ENCODE measurements at regions not wholly inside any gene's neighbourhood (a gene's known extent, or its start where the extent isn't known, plus 50 kb on each side); places are given as distances from the start of the nearest gene placed in this dataset.

DNA sequence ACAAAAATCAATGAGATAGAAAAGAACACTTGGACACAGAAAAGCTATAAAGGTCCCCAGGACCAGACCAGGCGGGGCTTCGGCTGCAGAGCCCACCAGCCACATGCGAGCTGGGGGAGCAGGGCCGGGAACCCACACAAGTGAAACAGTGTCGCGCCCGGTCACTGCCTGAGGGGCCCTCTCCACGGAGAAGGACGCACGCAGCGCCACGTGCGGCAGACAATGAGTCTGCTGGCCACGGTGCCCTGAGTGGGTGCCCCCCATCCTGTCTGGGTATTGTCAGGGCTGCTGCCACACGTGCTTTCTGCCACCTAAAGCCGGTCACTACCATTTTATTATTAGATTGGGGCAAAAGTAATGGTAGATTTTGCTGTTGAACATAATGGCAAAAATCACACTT lies 207.9 kb upstream of the HDAC4 start:
- FAIRE-seq: no peak

DNA sequence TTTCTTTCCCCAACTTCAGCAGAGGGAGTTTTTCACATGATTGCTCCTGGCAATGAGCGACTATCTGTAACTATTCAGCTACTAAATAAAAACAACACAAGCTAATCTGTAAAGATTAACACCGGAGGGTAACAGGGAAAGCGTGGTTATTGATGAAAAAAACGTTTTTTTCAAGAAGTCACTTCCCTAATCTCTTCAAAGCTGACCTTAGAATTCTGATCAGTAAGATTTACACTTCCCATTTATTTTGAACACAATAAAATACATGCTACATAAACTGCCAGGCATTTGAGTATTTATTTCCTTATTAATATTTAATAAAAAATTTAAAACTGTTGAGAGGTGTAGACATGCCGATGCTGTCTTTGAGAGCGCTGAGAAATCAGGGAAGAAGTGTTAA lies 207.4 kb upstream of the HDAC4 start:
- no peak for FAIRE-seq

DNA sequence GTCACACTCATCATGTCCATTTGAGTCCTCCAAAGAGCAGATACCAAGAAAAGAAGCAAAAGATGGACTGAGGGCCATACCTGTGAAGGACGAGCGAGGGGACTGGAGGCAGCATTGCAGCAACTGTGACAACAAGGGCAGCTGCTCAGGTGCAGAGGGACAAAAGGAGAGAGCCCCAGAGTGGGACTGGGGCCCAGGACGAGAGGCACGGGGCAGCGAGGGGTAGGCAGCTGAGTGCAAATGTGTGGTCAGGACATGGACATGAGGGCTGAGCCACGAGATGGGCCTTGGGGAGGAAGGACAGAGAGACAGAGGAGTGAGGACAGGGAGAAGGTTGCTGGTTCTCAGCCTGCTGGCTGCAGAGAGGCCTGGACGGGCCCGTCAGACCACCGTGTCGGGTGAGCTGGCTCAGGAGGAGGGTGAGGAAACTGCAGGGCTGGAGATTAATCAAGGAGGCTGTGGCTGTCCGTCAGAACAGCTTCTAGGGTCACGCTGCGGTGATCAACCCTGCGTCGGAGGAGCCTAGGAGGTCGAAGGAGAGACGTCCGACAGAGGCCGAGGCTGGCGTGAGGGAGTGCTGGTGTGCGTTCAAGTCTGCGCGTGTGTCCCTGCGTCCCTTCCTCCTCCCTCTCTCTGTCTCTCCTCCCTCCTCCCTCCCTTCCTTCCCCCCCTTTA lies 206.8 kb upstream of the HDAC4 start:
- no peak for FAIRE-seq

DNA sequence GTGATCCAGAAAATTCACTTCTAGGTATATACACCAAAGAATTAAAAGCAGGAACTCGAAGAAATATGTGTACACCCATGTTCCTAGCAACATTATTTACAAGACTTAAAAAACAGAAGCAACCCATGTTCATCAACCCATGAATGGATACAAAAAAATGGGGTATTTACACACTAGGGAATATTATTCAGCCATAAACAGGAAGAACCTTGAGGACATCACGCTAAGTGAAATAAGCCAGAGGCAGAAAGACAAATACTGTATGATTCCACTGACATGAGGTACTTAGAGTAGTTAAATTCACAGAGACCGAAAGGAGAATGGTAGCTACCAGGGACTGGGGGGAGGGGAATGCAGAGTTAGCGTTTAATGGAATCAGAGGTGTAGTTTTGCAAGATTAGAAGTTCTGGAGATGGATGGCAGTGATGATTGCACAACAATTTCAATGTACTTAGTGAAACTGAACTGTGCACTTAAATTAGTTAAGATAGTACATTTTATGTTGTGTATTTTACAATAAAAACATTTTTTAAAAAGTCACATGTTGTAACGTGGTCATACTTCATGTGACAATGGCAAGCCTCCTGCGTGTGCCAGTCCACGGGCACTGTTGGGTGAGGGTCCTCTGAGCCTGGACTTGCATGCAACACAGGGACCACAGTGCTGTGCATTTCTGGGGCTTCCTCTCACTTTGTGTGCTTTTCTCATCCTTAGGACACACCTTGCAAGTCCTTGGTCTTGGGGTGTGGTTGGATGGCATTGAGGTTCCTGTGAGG lies 206.1 kb upstream of the HDAC4 start:
- no peak for FAIRE-seq

DNA sequence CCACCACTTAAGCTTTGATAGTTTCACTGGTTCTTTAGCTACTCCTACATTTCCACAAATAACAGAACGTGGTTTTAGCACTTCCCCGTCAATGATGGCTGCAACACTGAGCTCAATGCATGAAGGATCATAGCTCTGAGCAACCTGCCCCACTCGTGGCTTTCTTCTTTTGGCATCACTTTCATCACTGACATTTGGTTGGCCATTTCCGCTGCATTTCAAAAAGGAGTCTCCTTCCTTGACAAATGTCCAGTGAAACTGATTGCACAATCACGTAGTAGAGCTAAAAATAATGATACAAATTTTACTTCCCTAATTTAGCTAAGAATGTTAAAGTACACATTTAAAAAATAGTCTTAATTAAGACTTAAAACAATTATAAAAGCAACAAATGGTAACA lies 205.2 kb upstream of the HDAC4 start:
- no peak for FAIRE-seq

DNA sequence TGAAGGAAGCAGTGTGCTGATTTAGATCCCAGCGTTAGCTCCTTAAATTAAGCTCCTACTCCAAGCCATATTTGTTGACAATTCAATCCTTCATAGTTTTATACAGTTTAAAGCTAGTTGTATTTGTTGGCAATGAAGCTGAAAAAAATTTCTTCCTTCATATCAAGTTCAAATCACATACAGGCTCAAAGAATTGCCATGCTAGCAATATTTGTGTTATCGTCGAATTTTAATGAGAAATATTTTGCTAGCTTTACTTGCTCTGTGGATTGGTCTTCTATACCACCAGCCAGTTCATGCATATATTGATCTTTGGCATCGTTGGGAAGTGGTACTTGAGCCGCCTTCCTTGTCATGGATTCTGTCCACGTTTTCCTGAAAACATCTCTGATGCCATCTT lies 204.6 kb upstream of the HDAC4 start:
- no peak for FAIRE-seq

DNA sequence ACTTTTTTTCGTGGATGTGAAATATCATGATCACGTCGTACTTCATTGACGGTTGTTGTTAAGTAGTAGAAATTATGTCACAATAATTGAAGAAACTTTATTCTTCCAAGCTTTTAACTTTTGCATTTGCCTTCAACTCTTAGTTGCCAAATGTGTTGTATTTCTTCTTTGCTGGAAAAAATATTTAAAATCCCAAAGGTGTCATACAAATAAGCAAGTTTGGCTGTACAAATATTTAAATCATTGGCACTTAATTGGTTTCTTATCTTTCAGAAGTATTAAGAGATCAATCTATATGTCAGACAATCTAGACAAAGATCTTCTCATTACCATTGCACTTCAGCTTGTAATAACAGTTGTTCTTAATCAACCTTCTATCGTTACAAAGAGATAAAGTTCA lies 204.0 kb upstream of the HDAC4 start:
- no peak for FAIRE-seq

DNA sequence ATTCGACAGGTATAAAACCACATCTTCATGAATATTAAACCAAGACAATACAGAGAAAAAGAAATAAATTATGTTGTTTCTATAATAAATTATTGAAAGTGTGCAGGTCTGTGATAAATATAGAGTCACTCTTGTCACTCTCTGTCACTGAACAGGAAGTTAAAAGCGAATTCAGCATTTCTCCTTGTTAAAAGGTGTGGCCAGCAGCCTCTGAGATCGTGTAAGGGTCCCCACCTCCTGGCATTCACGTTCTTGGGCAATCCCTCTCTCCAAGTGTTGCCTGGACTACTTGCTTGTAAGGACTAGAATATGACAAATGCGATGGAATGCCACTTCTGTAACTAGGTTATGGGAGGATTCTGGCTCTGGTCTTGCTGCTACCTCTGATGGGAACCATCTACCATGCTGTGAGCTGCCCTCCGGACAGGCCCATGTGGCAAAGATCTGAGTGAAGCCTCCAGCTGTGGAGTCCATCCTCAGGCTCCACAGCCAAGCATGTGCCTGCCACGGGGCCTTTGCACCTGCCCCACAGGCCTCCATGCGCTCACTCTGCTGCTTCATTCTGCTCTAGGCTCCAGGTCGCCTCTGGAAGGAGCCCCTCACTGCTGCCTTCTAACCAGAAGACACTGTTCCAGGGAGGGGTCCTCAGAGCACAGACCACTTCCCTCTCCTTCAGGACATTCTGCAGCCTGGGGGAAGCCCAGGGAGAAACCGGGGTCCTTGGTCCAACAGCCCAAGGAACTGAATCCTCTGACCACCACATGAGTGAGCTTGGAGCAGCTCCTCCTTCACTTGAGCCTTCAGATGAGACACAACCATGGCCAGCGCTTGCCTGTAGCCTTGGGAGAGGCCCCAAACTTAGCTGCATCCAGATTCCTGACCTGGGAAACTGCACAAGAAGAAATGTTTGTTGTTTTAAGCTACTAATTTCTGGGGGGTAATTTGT lies 202.9 kb upstream of the HDAC4 start:
- no peak for FAIRE-seq

DNA sequence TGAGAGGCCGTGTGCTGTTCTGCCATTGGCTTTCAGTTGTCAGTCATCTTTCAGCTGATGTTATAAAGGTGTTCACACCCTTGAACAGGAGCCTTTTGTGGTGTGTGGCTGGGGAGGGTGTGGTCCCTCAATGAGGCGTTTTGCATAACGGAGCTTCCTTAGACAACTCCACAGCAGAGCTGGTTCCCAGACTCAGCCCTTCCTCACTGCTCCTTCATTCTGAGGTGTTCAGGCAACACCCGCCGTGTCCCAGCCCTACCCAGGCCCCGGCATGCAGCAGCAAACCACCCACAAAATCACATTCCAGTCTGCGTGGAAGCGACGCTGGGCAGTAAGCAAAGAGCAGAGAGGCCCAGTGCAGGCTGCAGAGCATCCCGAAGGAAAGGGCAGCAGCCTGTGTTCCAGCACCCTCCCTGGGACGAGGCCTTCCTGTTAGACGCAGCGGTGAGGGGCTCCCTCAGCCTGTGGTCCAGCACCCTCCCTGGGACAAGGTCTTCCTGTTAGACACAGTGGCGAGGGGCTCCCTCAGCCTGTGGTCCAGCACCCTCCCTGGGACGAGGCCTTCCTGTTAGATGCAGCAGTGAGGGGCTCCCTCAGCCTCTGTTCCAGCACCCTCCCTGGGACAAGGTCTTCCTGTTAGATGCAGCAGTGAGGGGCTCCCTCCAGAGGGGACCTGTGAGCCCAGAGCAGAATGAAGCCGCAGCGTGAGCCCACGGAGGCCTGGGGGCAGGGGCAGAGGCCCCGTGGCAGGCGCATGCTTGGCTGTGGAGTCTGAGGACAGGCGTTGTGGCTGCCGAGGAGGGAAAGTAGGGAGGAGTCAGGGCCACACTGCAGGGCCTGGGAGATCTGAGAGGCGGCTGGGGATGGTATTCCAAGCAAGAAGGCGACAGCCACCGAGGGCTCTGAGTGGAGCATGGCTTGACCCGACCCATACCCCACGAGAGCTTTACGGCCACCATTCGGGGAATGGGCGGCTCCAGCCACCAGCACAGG lies 201.8 kb upstream of the HDAC4 start:
- FAIRE-seq: no peak

DNA sequence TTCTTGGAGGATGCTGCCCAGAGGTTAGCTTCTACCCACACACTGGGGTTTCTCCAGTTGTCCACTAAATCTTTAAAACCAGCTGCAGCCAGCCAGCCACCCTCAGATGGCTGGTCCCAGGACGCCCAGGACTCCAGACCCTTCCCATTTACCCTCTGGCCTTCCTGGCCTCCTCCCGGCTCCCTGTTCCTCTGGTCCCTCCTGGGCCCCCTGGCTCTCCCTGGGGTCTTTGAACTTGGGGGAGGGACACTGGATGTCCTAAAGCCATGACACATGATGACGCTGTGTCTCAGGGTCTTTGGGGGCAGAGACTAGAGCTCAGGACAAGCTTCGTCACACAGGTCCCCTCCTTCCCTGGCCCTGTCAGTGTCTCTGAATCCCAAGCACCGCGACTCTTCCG lies 201.1 kb upstream of the HDAC4 start:
- FAIRE-seq: no peak

DNA sequence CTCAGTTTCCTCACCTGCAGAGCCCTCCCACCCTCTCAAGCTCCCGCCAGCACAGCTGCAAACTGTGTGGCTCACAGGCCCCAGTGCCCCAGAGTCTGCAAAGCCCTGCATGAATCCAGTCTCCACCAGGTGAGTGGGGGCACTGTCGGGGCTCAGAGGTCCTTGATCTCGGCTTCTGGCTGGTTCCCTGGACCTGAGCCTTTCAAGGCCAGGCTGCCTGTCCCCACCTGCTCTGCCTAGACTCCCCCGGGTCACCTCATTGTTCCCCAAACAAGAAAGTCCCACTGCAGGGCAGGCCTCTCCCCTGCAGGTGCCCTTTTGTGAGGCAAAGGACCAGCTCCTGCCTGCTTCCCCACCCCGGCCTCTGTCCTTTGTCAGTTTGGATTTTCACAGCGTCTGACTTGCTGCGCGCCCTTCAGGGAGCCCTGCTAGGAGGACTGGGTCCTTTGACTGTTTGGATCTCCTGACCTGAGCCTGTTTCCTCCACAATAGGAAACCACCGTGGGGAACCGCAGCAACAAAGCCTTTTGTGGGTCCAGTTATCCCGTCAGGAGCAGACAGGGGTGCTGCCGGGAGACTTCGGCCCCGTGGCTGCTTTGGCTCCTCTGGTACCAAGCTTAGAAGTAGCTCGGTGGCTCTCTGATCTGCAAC lies 200.5 kb upstream of the HDAC4 start:
- FAIRE-seq: no peak

DNA sequence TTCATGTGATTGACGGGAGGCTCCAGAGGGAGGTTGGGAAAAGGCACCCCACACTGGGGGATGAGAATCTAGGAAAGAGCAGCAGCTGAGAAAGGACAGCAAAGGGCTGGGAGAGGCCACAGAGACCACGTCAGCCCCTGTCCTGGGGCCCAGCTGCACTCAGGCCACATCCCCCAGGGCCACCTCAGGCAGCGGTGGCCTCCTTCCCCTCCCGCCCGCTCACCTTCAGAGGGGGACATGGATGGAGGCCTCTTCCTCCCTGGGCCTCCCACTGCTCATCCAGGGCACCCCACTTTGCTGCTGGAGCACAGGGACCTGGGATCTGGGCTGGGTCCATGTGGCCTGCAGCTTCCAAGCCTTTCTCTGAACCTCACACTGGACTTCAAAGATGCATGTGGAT lies 199.8 kb upstream of the HDAC4 start:
- FAIRE-seq: no peak

DNA sequence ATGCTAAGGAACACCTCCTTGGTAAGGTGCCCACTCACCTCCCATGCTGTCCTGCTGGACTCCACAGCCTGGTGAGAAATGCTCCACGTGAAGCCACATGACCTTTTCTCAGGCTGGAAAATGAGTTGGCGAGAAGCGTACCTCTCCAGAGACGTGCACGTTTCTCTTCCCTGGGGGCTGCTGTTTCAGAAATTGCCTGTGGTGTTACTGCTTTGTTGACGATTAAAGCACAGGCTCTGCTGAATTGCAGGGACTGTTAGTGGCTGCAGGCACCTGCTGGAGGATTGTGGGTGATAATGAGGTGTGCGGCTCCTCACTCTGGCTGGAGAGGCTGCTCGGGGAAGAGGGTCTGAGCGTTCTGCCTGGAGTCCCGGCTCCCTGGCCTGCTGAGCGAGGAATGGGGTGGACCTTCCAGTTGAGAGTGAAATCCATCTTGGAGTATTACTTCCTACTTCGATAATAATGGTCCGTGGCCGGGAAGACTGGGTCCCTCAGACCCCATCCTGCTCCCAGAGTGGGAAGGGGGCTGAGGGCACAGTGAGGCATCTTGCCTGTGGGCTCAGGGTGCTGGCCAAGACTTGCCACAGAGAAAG lies 199.3 kb upstream of the HDAC4 start:
- no peak for FAIRE-seq

DNA sequence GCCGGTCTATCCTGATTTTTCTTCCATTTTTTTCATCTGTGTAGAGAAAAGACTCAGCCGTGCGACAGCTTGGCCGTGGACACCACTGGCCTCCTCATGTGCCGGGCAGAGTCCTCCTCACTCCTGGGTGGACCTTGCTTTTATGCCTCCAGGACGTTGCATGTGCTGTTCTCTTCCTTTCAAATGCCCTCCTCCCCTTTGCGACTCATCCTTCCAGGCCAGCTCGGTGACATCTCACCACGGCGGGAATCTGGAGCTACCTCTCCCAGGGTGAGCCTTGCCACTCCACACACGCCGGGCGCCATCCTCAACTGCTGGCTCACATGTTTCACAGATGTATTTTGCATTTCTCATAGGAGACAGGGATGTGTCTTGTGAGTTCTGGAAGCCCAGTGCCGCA lies 198.5 kb upstream of the HDAC4 start:
- FAIRE-seq: no peak

DNA sequence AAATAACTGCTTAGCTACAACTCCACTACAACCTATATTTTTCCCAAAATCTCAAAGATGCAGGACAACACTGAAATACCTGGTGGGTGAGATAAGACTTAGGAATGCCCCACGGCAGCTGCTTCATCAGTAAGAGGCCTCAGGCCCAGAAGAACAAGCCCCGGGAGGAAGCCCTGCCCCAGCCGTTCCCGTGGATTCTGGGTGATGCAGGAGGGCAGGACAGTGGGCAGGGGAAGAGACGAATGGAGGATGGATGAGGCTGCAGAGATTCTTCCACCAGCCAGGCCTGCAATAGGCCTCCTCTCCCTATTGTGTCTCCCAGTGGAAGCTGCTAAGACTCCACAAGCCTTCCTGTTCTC lies 197.9 kb upstream of the HDAC4 start:
- FAIRE-seq: no peak

DNA sequence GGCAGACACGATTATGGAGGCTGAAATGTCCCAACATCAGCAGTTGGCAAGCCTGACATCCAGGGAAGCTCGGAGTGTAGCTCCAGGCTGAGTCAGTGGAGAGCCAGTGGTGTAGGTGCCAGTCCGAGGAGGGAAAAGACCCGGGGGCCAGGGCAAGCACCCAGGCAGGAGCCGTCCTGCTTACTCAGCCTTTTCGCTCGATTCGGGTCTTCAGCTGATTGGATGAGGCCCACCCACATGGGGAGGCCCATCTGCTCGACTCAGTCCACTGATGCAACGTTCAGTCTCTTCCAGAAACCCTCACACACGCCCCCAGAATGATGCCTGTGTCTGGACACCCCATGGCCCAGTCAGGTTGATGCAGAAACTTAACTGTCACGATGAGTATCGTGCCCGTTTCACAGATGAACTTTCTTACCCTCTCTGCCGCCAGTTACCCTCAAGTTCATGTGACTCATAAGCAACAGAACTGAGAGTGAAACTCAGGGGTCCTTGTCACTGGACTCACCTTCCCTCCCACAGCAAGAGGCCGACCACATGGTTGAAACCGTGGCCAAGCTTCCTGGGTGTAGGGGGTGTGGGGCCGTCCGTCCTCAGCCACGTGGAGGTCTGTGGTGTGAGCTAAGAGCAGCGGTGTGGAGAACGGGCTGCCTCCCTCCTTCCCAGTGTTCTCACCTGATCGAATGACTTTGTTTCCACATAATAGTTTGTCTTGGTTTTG lies 197.4 kb upstream of the HDAC4 start:
- FAIRE-seq: no peak

DNA sequence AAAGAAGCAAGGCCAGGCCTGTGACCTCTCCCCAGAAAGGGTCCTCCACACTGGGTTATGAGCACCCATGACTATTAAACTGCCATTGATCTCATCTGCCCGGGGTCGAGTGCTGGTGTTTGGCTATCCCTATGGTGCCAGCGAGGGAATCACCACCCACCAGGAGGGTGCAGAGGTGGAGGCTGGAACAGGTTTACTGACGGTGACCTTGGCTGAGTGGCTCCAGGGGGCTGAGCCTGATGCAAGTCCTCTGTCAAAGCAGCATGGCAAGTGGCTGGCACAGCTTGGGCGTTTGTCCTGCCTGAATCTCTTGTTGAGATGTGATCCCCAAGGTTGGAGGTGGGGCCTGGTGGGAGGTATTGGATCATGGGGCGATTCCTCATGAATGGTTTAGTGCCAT lies 196.4 kb upstream of the HDAC4 start:
- no peak for FAIRE-seq

DNA sequence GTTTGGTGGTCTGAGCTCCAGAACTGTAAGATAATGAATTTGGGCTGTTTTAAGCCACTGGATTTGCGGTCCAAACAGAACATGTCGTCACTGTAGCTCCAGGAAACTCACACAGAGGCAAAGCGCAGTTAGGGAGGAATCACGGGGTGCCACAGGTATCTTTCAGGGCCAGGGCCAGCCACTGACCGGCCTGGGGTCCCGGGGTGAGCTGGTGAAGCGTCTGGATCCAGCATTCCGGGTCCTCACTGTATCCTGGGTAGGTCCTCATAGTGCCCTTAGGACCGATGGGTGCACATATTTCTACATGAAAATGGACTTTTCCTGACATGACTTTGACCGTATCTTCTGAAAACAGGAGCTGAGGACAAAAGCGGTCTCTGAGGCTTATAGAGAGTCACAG lies 196.0 kb upstream of the HDAC4 start:
- no peak for FAIRE-seq

DNA sequence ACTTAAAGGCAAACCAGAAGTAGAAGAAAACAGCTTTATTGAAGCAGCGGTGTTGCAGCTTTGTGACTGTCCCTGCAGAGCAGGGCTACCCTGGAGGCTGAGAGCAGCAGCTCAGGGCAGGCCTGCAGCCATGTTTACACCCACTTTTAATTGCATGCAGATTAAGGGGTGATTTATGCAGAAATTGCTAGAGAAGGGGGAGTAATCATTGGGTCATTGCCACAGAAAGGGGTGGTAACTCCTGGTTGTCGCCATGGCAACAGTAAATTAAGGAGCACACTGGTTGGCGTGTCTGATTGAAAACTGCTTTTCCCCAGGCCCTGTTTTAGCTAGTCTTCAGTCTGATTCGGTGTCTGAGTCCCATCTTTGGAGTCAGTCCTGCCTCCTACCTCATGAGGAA lies 195.4 kb upstream of the HDAC4 start:
- no peak for FAIRE-seq

DNA sequence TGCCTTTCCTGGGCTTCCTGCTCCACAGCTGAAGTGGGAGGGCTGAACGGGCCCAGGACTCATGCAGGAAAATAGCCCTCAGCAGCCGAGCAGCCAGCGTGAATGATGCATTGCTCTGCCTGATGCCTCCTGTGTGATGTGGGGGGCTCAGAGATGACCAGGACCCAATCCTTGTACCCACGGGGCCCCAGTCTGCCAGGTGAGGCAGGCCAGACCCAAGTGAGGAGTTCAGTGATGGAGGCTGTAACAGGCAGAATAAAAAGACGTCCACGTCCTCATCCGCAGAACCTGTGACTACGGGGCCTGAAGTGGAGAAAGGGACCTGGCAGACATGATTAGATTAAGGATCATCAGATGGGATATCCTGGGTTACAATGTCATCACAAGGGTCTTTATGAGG lies 194.9 kb upstream of the HDAC4 start:
- no peak for FAIRE-seq

All from islet of Langerhans (tissue), 1 donor.